K562 (cell line): ENCODE measurements at regions not wholly inside any gene's neighbourhood (a gene's known extent, or its start where the extent isn't known, plus 50 kb on each side); places are given as distances from the start of the nearest gene placed in this dataset.

Source experiments
- ATAC-seq: fragments of 200-7000 bp; cut with Tn5 transposase; 3 replicates; pipeline ENCODE4 v1.9.1; 2020; ENCODE audit warnings: moderate library complexity
- BruUV-seq: library from RNA; stranded (reverse); fragments of 400-500 nt; replicated peaks from 2 replicates; lab custom pipeline; 2021; lab: Mats Ljungman, UMichigan
- CTCF ChIA-PET: fragments of 300-600 bp; formaldehyde crosslinking; extraction: SDS; loops from one replicate; lab custom pipeline; 2021; ENCODE audit warnings: low intra/inter-chr PET ratio; lab: Yijun Ruan, JAX
- POLR2A ChIA-PET: fragments of 300-600, 350-650 bp; sonication (Branson Sonifier 250); formaldehyde crosslinking; extraction: SDS; loops from one replicate; lab custom pipeline; 2021; ENCODE audit warnings: antibody characterized with exemption, inconsistent platforms; lab: Yijun Ruan, JAX
- DNase-seq, 4 experiments: peaks; one replicate each; pipeline versions ENCODE4 v3.0.0 to v3.0.0-alpha.2; 2011 to 2018; ENCODE audit warnings: low spot score in 3 of 4, mixed read lengths in 3 of 4; ENCODE audit errors: extremely low read depth in 1 of 4
- FAIRE-seq: peaks from 2 replicates; lab custom pipeline; 2011; peaks lifted over from hg19 to GRCh38; lab: Jason Lieb, UNC
- H2AFZ ChIP-seq: 2 replicates; pipeline ENCODE4 v1.6.0; 2011; ENCODE audit warnings: low read depth, low read length, control low read depth, inconsistent platforms
- H3K27ac ChIP-seq: fragments of 200-600 bp; 3 replicates; pipeline ENCODE4 v1.8.0; 2011; ENCODE audit warnings: low read depth, mild to moderate bottlenecking, control low read depth, inconsistent platforms, low read length, moderate library complexity, mixed read lengths; ENCODE audit errors: extremely low read depth
- H3K27me3 ChIP-seq, 2 experiments: fragments of 300-600 bp in 1 of 2; 2 replicates in 1 of 2; 3 replicates in 1 of 2; pipeline versions ENCODE4 v1.6.0 to v1.8.0; 2011; ENCODE audit warnings: inconsistent platforms in 2 of 2, low read length in 2 of 2, mild to moderate bottlenecking in 1 of 2, mixed read lengths in 1 of 2, moderate library complexity in 1 of 2; ENCODE audit not compliant: control insufficient read depth in 2 of 2, insufficient read depth in 2 of 2
- H3K36me3 ChIP-seq: fragments of 300-600 bp; 3 replicates; pipeline ENCODE4 v1.8.0; 2011; ENCODE audit warnings: mild to moderate bottlenecking, low read length, inconsistent platforms; ENCODE audit not compliant: control insufficient read depth, insufficient read depth
- H3K4me1 ChIP-seq, 2 experiments: fragments of 200-600 bp in 1 of 2; replicated peaks in 1 of 2; 2 replicates in 1 of 2; 3 replicates in 1 of 2; pipeline versions ENCODE4 v1.5.1 to v1.8.0; 2011; ENCODE audit warnings: inconsistent platforms in 2 of 2, low read length in 2 of 2, mild to moderate bottlenecking in 1 of 2, mixed read lengths in 1 of 2, moderate library complexity in 1 of 2; ENCODE audit not compliant: control insufficient read depth in 2 of 2, insufficient read depth in 2 of 2
- H3K4me2 ChIP-seq: 2 replicates; pipeline ENCODE4 v1.6.1; 2011; ENCODE audit warnings: low read length, control low read depth, inconsistent platforms, mixed read lengths; ENCODE audit not compliant: insufficient read depth
- H3K4me3 ChIP-seq: fragments of 200-600 bp; sonication (generic), shearing (Covaris generic); 2 replicates; pipeline ENCODE4 v1.5.1; 2016; ENCODE audit warnings: control low read depth, inconsistent platforms
- H3K79me2 ChIP-seq: fragments of 200-600 bp; 3 replicates; pipeline ENCODE4 v1.8.0; 2011; ENCODE audit warnings: low read length, inconsistent platforms; ENCODE audit not compliant: control insufficient read depth, insufficient read depth
- H3K9ac ChIP-seq, 2 experiments: 2 replicates each; pipeline versions ENCODE4 v1.6.0 to v1.6.1; 2011; ENCODE audit warnings: low read depth in 2 of 2, low read length in 2 of 2, control low read depth in 1 of 2, inconsistent platforms in 1 of 2, mild to moderate bottlenecking in 1 of 2, mixed read lengths in 1 of 2; ENCODE audit not compliant: insufficient read depth in 1 of 2
- H3K9me1 ChIP-seq: one replicate; pipeline ENCODE4 v1.6.0; 2011; ENCODE audit warnings: inconsistent platforms, mild to moderate bottlenecking, low read length, moderate library complexity; ENCODE audit not compliant: control insufficient read depth, insufficient read depth
- H3K9me3 ChIP-seq: replicated peaks from 2 replicates; pipeline ENCODE4 v1.5.1; 2011; ENCODE audit warnings: low read depth, low read length, inconsistent platforms; ENCODE audit not compliant: control insufficient read depth, insufficient read depth
- H4K20me1 ChIP-seq: replicated peaks from 2 replicates; pipeline ENCODE4 v1.6.1; 2011; ENCODE audit warnings: low read length, inconsistent platforms, mixed read lengths; ENCODE audit not compliant: control insufficient read depth, insufficient read depth
- ARNT ChIP-seq, 2 experiments: fragments of 450-650 bp; IDR thresholded peaks; 2 replicates each; pipeline ENCODE4 v1.6.1; 2016; ENCODE audit warnings: mild to moderate bottlenecking in 1 of 2
- ZNF354B ChIP-seq: fragments of 250-450 bp; sonication (Bioruptor Pico); IDR thresholded peaks from 2 replicates; pipeline ENCODE4 v1.4.0; 2020
- WGBS: fragments of 100-300 bp; shearing (Covaris generic); methylation state at CpG from one replicate; pipeline ENCODE4 v1.1.6; 2016; ENCODE audit warnings: low coverage, mixed read lengths; ENCODE audit not compliant: insufficient coverage; ENCODE audit errors: missing lambda C conversion rate; 5-methylcytosine and 5-hydroxymethylcytosine counted together
- in situ Hi-C: fragments of 300-500 bp; cut with MboI; formaldehyde crosslinking; loops from 4 replicates; pipeline ENCODE4 v1.15.0; 2018; ENCODE audit warnings: inconsistent platforms, mixed read lengths
- intact Hi-C: fragments of 100-400 bp; cut with micrococcal nuclease; formaldehyde crosslinking; loops from 2 replicates; pipeline ENCODE4 v1.14.2; 2022
- TF ChIP-seq, protein P1 (sequence below): fragments of 200-600 bp; sonication (generic); IDR thresholded peaks from one replicate; pipeline ENCODE4 v1.6.1; 2012; ENCODE audit warnings: mild to moderate bottlenecking, low read depth, low read length, inconsistent platforms

DNA sequence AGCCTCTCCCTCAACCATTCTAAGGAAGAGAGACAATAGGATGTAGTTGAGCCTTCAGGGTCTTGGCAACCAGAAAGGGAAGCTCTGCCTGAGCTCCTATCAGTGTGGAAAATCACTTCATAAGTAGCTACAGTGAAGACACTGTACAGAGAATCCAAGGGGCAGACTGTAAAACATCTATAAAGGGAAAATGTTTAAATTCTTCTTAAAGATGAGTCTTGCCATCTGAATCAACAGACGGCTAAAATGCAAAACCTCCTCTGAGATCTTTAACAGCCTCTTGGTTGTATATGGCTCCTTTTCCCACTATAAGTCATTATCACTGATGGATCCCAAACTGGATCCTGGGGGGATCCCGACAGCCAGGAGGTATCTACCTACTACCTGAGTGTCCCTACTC lies 239.2 kb upstream of the SOX9 start:
- Histone ChIP-seq H3K9me3 (no peaks in the 10 kb centered on the region), H2AFZ (no peak overlapping the region), H3K4me2 (no peak overlapping the region), H4K20me1 (no peaks in the 10 kb centered on the region), H3K27ac (no peak overlapping the region), H3K4me3 (no peak overlapping the region), H3K4me1 (no peaks in the 10 kb centered on the region), H3K9me1 (no peaks in the 10 kb centered on the region), H3K9ac (no peak overlapping the region), H3K79me2 (no peaks in the 10 kb centered on the region), H3K27me3 (no peaks in the 10 kb centered on the region), H3K36me3 (no peaks in the 10 kb centered on the region)
- DNase-seq (no peak), FAIRE-seq (no peak), ATAC-seq (no peak)
- intact Hi-C loops = no loop called here
- 0% methylated on average over 2 of the region's 2 CpGs for WGBS
- in situ Hi-C loops = no loop called here
- TF ChIP-seq ZNF354B (CRISPR knock-in tag) (no peak), ARNT (IDR thresholded peaks at IDR 0.05) (no peak)
- TF ChIP-seq, protein P1, sequence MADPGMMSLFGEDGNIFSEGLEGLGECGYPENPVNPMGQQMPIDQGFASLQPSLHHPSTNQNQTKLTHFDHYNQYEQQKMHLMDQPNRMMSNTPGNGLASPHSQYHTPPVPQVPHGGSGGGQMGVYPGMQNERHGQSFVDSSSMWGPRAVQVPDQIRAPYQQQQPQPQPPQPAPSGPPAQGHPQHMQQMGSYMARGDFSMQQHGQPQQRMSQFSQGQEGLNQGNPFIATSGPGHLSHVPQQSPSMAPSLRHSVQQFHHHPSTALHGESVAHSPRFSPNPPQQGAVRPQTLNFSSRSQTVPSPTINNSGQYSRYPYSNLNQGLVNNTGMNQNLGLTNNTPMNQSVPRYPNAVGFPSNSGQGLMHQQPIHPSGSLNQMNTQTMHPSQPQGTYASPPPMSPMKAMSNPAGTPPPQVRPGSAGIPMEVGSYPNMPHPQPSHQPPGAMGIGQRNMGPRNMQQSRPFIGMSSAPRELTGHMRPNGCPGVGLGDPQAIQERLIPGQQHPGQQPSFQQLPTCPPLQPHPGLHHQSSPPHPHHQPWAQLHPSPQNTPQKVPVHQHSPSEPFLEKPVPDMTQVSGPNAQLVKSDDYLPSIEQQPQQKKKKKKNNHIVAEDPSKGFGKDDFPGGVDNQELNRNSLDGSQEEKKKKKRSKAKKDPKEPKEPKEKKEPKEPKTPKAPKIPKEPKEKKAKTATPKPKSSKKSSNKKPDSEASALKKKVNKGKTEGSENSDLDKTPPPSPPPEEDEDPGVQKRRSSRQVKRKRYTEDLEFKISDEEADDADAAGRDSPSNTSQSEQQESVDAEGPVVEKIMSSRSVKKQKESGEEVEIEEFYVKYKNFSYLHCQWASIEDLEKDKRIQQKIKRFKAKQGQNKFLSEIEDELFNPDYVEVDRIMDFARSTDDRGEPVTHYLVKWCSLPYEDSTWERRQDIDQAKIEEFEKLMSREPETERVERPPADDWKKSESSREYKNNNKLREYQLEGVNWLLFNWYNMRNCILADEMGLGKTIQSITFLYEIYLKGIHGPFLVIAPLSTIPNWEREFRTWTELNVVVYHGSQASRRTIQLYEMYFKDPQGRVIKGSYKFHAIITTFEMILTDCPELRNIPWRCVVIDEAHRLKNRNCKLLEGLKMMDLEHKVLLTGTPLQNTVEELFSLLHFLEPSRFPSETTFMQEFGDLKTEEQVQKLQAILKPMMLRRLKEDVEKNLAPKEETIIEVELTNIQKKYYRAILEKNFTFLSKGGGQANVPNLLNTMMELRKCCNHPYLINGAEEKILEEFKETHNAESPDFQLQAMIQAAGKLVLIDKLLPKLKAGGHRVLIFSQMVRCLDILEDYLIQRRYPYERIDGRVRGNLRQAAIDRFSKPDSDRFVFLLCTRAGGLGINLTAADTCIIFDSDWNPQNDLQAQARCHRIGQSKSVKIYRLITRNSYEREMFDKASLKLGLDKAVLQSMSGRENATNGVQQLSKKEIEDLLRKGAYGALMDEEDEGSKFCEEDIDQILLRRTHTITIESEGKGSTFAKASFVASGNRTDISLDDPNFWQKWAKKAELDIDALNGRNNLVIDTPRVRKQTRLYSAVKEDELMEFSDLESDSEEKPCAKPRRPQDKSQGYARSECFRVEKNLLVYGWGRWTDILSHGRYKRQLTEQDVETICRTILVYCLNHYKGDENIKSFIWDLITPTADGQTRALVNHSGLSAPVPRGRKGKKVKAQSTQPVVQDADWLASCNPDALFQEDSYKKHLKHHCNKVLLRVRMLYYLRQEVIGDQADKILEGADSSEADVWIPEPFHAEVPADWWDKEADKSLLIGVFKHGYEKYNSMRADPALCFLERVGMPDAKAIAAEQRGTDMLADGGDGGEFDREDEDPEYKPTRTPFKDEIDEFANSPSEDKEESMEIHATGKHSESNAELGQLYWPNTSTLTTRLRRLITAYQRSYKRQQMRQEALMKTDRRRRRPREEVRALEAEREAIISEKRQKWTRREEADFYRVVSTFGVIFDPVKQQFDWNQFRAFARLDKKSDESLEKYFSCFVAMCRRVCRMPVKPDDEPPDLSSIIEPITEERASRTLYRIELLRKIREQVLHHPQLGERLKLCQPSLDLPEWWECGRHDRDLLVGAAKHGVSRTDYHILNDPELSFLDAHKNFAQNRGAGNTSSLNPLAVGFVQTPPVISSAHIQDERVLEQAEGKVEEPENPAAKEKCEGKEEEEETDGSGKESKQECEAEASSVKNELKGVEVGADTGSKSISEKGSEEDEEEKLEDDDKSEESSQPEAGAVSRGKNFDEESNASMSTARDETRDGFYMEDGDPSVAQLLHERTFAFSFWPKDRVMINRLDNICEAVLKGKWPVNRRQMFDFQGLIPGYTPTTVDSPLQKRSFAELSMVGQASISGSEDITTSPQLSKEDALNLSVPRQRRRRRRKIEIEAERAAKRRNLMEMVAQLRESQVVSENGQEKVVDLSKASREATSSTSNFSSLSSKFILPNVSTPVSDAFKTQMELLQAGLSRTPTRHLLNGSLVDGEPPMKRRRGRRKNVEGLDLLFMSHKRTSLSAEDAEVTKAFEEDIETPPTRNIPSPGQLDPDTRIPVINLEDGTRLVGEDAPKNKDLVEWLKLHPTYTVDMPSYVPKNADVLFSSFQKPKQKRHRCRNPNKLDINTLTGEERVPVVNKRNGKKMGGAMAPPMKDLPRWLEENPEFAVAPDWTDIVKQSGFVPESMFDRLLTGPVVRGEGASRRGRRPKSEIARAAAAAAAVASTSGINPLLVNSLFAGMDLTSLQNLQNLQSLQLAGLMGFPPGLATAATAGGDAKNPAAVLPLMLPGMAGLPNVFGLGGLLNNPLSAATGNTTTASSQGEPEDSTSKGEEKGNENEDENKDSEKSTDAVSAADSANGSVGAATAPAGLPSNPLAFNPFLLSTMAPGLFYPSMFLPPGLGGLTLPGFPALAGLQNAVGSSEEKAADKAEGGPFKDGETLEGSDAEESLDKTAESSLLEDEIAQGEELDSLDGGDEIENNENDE = no peak
- POLR2A ChIA-PET = no interaction called here
- no TSS peak for BruUV-seq
- CTCF ChIA-PET = no interaction called here
